Breast epithelium (tissue), 3 donors: ENCODE measurements at regions not wholly inside any gene's neighbourhood (a gene's known extent, or its start where the extent isn't known, plus 50 kb on each side); places are given as distances from the start of the nearest gene placed in this dataset.

Experiments used
- POLR2A ChIP-seq: fragments of 450-650 bp; IDR thresholded peaks from one replicate; pipeline ENCODE4 v1.6.1; 2016; ENCODE audit warnings: antibody characterized with exemption, mild to moderate bottlenecking, moderate library complexity
- TF ChIP-seq, protein P1 (sequence below), 3 donors: fragments of 450-650 bp; IDR thresholded peaks; one replicate each; pipeline ENCODE4 v1.5.1; 2016 to 2017; ENCODE audit warnings: antibody characterized with exemption in 3 of 3, mild to moderate bottlenecking in 3 of 3, moderate library complexity in 3 of 3

GRCh38 chr9:107960916-107961315 lies 471.3 kb upstream of the KLF4 start:
- TF ChIP-seq, protein P1, sequence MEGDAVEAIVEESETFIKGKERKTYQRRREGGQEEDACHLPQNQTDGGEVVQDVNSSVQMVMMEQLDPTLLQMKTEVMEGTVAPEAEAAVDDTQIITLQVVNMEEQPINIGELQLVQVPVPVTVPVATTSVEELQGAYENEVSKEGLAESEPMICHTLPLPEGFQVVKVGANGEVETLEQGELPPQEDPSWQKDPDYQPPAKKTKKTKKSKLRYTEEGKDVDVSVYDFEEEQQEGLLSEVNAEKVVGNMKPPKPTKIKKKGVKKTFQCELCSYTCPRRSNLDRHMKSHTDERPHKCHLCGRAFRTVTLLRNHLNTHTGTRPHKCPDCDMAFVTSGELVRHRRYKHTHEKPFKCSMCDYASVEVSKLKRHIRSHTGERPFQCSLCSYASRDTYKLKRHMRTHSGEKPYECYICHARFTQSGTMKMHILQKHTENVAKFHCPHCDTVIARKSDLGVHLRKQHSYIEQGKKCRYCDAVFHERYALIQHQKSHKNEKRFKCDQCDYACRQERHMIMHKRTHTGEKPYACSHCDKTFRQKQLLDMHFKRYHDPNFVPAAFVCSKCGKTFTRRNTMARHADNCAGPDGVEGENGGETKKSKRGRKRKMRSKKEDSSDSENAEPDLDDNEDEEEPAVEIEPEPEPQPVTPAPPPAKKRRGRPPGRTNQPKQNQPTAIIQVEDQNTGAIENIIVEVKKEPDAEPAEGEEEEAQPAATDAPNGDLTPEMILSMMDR (IDR thresholded peaks at IDR 0.05), result no peak
- no peak for TF ChIP-seq POLR2A
